Activated naive CD4-positive, alpha-beta T cell treated with anti-CD3 and anti-CD28 coated beads, Interleukin-2, amount 10 ng/mL, durations not matched to agents 7 days and 5 days (primary cell): ENCODE measurements at regions not wholly inside any gene's neighbourhood (a gene's known extent, or its start where the extent isn't known, plus 50 kb on each side); places are given as distances from the start of the nearest gene placed in this dataset.
A peak's percentile ranks its signal among the peaks of the same experiment; 100 is the strongest.
"Not testable (repeated sequence)": the region's sequence is repeated elsewhere in the genome, so short reads cannot be mapped to it uniquely, and the experiment has no call there.

Experiments
- CTCF ChIA-PET: fragments of 350-600 bp; sonication (Branson Sonifier 250); formaldehyde crosslinking; loops from one replicate; lab custom pipeline; 2021; ENCODE audit warnings: antibody characterized with exemption; lab: Charles Lee
- DNase-seq: peaks from one replicate; pipeline ENCODE4 v3.0.0-alpha.2; 2020
- H3K27ac Mint-ChIP-seq: one replicate; pipeline ENCODE4 v1.8.0; 2021; ENCODE audit warnings: mild to moderate bottlenecking, moderate library complexity, mixed read lengths
- H3K27me3 Mint-ChIP-seq: one replicate; pipeline ENCODE4 v1.8.0; 2021; ENCODE audit warnings: mild to moderate bottlenecking, mixed read lengths
- H3K36me3 Mint-ChIP-seq: one replicate; pipeline ENCODE4 v1.8.0; 2021; ENCODE audit warnings: mixed read lengths
- H3K4me1 Mint-ChIP-seq: one replicate; pipeline ENCODE4 v1.8.0; 2021; ENCODE audit warnings: mixed read lengths
- H3K4me3 Mint-ChIP-seq: one replicate; pipeline ENCODE4 v1.8.0; 2021; ENCODE audit warnings: mild to moderate bottlenecking, moderate library complexity, mixed read lengths
- H3K9me3 Mint-ChIP-seq: one replicate; pipeline ENCODE4 v1.8.0; 2021; ENCODE audit warnings: mixed read lengths

DNA sequence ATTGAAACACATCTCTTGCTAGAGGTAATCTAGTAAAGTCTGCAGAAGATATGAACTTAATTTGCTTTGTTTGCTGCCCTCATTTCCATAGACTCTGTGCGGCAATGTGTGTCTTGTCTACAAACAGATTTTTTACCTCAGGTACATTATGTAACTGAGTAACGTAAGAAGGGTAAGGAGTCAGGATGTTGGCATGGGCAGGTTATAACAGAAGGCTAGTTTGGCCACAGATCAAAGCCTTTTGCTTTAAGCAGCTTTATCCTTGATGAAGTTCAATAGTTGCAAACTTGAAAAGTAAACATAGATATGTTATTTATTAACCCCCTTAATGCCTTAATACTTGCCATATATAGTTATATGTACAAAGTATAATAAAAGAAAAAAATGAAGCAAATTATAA, 391.6 kb upstream of the FKBP1C start:
- Mint-ChIP-seq H3K4me1 (no peaks in the 10 kb centered on the region), H3K4me3 (no peak overlapping the region), H3K36me3 (no peaks in the 10 kb centered on the region), H3K27ac (no peak overlapping the region), H3K27me3 (no peaks in the 10 kb centered on the region), H3K9me3 (peaks cover 6% of the 10 kb centered on the region)
- no peak for DNase-seq
- CTCF ChIA-PET, result no interaction called here

DNA sequence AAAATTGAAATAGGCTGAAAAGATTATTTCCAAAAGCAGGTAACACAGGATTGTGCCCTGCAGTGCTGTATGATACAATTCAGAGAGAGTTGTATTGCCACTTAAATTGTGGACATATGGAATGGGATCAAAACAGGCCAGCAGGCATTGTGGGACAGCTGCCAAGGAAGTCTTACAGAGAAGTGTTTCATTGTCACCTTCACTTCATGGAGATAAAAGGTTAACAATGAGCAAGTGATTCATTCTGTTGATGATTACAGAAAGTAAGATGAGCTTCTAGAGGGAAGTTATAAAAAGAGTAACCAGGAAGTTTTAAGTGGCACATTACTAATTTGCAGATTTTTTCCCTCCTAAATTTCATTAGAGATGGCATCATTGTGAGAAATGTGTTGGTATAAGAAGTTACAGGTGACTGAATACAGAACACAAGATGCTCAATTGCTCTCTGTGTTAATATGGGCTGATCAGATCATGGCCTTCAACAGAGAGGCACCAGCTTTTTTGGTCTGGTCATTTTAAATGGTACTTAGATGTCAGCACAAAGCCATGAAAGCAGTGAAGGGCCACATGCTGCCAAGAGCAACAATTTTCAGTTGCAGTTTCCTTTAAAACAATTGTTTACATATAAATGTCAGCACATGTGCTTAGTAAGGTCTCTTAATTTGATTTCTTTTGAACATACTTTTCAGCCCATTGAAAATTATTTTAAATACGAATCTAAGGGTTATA, 402.5 kb upstream of the FKBP1C start:
- H3K36me3 Mint-ChIP-seq, result no peaks in the 10 kb centered on the region
- no peaks in the 10 kb centered on the region for H3K27me3 Mint-ChIP-seq
- H3K4me3 Mint-ChIP-seq, result no peak overlapping the region
- no peak for DNase-seq
- H3K27ac Mint-ChIP-seq, result no peak overlapping the region
- peaks cover 1% of the 10 kb centered on the region for H3K9me3 Mint-ChIP-seq
- H3K4me1 Mint-ChIP-seq, result no peaks in the 10 kb centered on the region
- CTCF ChIA-PET, result no interaction called here

DNA sequence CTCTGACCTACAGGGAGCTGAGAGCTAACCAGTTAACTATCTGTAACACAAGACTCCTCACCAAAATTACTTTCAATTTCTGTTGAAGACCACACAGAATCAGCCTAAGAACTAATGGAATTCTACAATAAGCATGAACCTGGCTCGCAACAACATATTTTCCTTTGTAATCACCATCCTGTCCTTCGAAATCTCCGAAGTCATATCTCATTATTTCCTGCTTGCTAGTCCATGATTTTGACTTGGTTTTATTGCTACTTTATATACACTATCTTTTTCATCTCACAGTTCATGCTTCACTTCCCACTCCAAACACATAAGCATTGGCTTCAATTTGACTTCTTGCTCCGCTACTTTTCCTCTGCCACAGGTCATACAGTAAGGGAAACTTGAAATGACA, 405.8 kb upstream of the FKBP1C start:
- no peak for DNase-seq
- Mint-ChIP-seq H3K27ac (no peak overlapping the region), H3K36me3 (no peaks in the 10 kb centered on the region), H3K4me3 (no peak overlapping the region), H3K9me3 (peaks cover 3% of the 10 kb centered on the region), H3K4me1 (no peaks in the 10 kb centered on the region), H3K27me3 (no peaks in the 10 kb centered on the region)
- CTCF ChIA-PET, result no interaction called here

- Mint-ChIP-seq H3K27me3 (no peaks in the 10 kb centered on the region), H3K9me3 (peaks cover 2% of the 10 kb centered on the region), H3K4me1 (no peaks in the 10 kb centered on the region), H3K27ac (no peak overlapping the region), H3K36me3 (no peaks in the 10 kb centered on the region), H3K4me3 (no peak overlapping the region)
- CTCF ChIA-PET, result no interaction called here
- DNase-seq, result no peak
Observed at GRCh38 chr6:62803094-62803493, 408.2 kb upstream of the FKBP1C start.

DNA sequence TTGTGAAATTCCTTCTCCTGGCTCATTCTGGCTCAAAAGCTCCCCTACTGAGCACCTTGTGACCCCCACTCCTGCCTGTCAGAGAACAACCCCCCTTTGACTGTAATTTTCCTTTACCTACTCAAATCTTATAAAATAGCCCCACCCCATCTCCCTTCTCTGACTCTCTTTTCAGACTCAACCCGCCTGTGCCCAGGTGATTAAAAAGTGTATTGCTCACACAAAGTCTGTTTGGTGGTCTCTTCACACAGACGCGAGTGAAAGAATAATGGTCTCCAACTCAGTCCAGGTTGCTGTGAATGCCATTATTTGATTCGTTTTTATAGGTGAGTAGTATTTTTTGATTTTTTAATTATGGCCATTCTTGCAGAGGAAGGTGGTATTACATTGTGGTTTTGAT, 414.1 kb upstream of the FKBP1C start:
- CTCF ChIA-PET, result no interaction called here
- H3K27ac Mint-ChIP-seq, result no peak overlapping the region

DNA sequence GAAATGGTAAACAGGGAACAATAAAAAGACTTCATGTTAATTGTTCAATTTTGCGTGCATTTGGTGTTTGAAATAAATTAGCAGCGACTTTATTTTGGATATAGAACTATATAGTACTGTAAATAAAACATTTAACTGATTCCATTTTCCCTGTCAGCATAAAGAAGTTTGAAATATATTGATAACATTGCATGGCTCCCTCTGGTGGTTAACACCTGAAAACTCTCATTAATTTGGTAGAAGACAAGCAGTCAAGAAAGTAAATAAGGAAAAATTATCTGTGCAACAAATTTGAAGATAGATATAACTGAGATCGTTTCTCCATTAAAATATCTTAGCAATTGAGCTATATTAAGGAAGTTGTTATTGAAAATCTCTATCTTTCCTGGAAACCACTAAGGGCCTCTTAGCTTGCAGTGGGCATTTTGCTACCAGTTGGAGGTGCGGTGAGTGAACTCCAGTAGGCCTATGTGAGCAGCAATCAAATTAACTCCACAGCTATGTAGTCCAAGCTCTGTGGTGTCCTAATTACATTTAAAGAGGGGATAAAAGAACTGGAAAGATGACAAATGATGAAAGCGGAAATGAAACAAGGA, 435.7 kb upstream of the FKBP1C start:
- CTCF ChIA-PET, result no interaction called here
- Mint-ChIP-seq H3K27ac (no peak overlapping the region), H3K4me3 (no peak overlapping the region), H3K27me3 (no peaks in the 10 kb centered on the region), H3K4me1 (no peaks in the 10 kb centered on the region), H3K9me3 (no peaks in the 10 kb centered on the region), H3K36me3 (no peaks in the 10 kb centered on the region)
- DNase-seq, result no peak

More for the DNA sequence above, 414.1 kb upstream of the FKBP1C start:
- Mint-ChIP-seq H3K4me1 (no peaks in the 10 kb centered on the region), H3K27me3 (no peaks in the 10 kb centered on the region), H3K4me3 (no peak overlapping the region), H3K36me3 (no peaks in the 10 kb centered on the region), H3K9me3 (peaks cover 14% of the 10 kb centered on the region)
- DNase-seq, result no peak

DNA sequence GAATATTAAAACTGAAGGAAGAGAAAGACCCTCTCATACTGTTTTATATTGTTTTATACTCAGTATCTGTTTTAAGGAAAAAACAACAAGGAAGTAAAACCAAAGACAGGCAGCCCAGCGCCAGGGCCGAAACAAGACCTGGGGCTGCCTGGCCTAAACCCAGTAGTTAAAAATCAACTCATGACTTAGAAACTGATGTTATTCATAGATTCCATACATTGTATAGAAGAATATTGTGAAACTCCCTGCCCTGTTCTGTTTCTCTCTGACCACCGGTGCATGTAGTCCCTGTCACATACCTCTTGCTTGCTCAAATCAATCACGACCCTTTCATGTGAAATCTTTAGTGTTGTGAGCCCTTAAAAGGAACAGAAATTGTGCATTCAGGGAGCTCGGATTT, 445.1 kb upstream of the FKBP1C start:
- H3K27me3 Mint-ChIP-seq, H3K36me3 Mint-ChIP-seq, H3K27ac Mint-ChIP-seq, H3K4me1 Mint-ChIP-seq, CTCF ChIA-PET, H3K9me3 Mint-ChIP-seq, DNase-seq, H3K4me3 Mint-ChIP-seq: not testable (repeated sequence)

- no peak for DNase-seq
- Mint-ChIP-seq H3K9me3 (peaks cover 1% of the 10 kb centered on the region), H3K4me3 (no peak overlapping the region), H3K27me3 (no peaks in the 10 kb centered on the region), H3K36me3 (no peaks in the 10 kb centered on the region), H3K4me1 (no peaks in the 10 kb centered on the region), H3K27ac (no peak overlapping the region)
- CTCF ChIA-PET, result no interaction called here
Observed at GRCh38 chr6:62764841-62765240, 446.4 kb upstream of the FKBP1C start.

DNA sequence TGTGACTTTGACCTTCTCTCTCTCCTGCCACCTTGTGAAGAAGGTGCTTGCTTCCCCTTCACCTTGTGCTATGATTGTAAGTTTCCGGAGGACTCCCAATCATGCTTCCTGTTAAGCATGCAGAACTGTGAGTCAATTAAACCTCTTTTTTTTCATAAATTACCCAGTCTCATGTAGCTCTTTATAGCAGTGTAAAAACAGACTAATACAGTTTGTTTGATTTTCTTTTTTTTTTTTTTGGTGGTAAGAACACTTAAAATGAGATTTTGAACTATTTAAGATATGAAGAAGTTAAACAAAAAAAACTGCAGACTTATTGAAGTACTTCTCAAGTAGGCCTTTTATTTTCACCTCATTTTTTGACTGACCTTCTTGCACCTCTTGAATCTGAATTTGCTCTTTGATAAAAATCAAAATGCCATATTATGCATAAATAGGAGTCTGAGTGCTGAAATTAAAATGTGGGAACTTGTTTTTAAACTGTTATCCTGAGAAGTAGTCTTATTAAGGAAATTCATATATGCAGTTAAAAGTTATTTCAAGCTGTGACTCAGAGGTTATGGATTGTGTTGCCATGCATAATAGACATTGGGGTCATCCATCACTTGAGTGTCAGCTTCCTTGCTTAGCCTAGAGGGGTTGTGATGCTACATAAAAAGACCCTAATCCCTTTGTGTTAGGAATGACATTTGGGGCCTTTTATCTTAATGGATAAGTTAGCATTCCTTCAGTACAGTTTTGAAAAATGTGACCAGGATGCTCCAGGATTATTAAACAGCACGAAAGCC, 447.9 kb upstream of the FKBP1C start:
- Mint-ChIP-seq H3K4me1 (no peaks in the 10 kb centered on the region), H3K36me3 (no peaks in the 10 kb centered on the region), H3K9me3 (peaks cover 1% of the 10 kb centered on the region), H3K4me3 (no peak overlapping the region), H3K27ac (no peak overlapping the region), H3K27me3 (no peaks in the 10 kb centered on the region)
- DNase-seq, result no peak
- CTCF ChIA-PET, result no interaction called here

GRCh38 chr6:62746968-62747367, 460.9 kb upstream of the KHDRBS2 start:
- Mint-ChIP-seq H3K4me1 (no peaks in the 10 kb centered on the region), H3K27ac (no peak overlapping the region), H3K4me3 (no peak overlapping the region), H3K36me3 (no peaks in the 10 kb centered on the region), H3K9me3 (no peaks in the 10 kb centered on the region), H3K27me3 (no peaks in the 10 kb centered on the region)
- no peak for DNase-seq
- CTCF ChIA-PET, result no interaction called here

- H3K27ac Mint-ChIP-seq, result no peak overlapping the region
- H3K9me3 Mint-ChIP-seq, result peaks cover 2% of the 10 kb centered on the region
- no peaks in the 10 kb centered on the region for H3K27me3 Mint-ChIP-seq
- CTCF ChIA-PET, result no interaction called here
- H3K4me1 Mint-ChIP-seq, result no peaks in the 10 kb centered on the region
- DNase-seq, result no peak
- H3K36me3 Mint-ChIP-seq, result no peaks in the 10 kb centered on the region
- H3K4me3 Mint-ChIP-seq, result no peak overlapping the region
Observed at GRCh38 chr6:62746161-62746560, 460.1 kb upstream of the KHDRBS2 start.

- DNase-seq, result peak; percentile 16
- H3K36me3 Mint-ChIP-seq, result no peaks in the 10 kb centered on the region
- H3K4me1 Mint-ChIP-seq, result no peaks in the 10 kb centered on the region
- peaks cover 19% of the 10 kb centered on the region for H3K9me3 Mint-ChIP-seq
- no peaks in the 10 kb centered on the region for H3K27me3 Mint-ChIP-seq
- peak overlapping the region; percentile 28 for H3K27ac Mint-ChIP-seq
- CTCF ChIA-PET, result no interaction called here
- H3K4me3 Mint-ChIP-seq, result no peak overlapping the region
Observed at GRCh38 chr6:62740596-62740995, 454.6 kb upstream of the KHDRBS2 start.

GRCh38 chr6:62740171-62740570, 454.1 kb upstream of the KHDRBS2 start:
- Mint-ChIP-seq H3K4me3 (no peak overlapping the region), H3K9me3 (peaks cover 19% of the 10 kb centered on the region), H3K36me3 (no peaks in the 10 kb centered on the region), H3K27me3 (no peaks in the 10 kb centered on the region), H3K4me1 (no peaks in the 10 kb centered on the region), H3K27ac (no peak overlapping the region)
- DNase-seq, result no peak
- CTCF ChIA-PET, result no interaction called here

DNA sequence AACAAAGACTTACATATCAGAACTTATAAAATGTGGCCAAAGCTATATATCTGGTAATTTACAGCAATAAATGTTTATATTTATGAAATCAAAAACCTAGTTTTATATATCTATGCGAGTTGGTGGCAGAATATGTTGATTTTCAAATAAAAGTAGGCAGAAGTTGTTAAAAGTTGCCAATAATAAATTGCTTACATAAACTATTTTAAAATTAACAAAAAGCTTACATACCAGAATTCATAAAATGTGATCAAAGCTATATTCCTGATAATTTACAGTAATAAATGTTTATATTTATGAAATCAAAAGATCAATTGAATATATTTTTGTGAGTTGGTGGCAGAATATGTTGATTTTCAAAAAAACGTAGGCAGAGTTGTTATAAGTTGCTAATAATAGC, 451.8 kb upstream of the KHDRBS2 start:
- H3K36me3 Mint-ChIP-seq, result no peaks in the 10 kb centered on the region
- peaks cover 19% of the 10 kb centered on the region for H3K9me3 Mint-ChIP-seq
- DNase-seq, result no peak
- no peak overlapping the region for H3K27ac Mint-ChIP-seq
- no peaks in the 10 kb centered on the region for H3K4me1 Mint-ChIP-seq
- no peaks in the 10 kb centered on the region for H3K27me3 Mint-ChIP-seq
- no peak overlapping the region for H3K4me3 Mint-ChIP-seq
- CTCF ChIA-PET, result no interaction called here

- no peaks in the 10 kb centered on the region for H3K27me3 Mint-ChIP-seq
- peaks cover 7% of the 10 kb centered on the region for H3K9me3 Mint-ChIP-seq
- no peak for DNase-seq
- H3K36me3 Mint-ChIP-seq, result no peaks in the 10 kb centered on the region
- no peaks in the 10 kb centered on the region for H3K4me1 Mint-ChIP-seq
- no peak overlapping the region for H3K27ac Mint-ChIP-seq
- CTCF ChIA-PET, result interaction anchor here (0.5 kb wide), 1 partner anchor 1068 kb away, joined by 3 read pairs; no protein-coding TSS in a partner anchor
- no peak overlapping the region for H3K4me3 Mint-ChIP-seq
Observed at GRCh38 chr6:62721408-62721807, 435.4 kb upstream of the KHDRBS2 start.
